ENCODE measurements at regions not wholly inside any gene's neighbourhood (a gene's known extent, or its start where the extent isn't known, plus 50 kb on each side); places are given as distances from the start of the nearest gene placed in this dataset.

DNA sequence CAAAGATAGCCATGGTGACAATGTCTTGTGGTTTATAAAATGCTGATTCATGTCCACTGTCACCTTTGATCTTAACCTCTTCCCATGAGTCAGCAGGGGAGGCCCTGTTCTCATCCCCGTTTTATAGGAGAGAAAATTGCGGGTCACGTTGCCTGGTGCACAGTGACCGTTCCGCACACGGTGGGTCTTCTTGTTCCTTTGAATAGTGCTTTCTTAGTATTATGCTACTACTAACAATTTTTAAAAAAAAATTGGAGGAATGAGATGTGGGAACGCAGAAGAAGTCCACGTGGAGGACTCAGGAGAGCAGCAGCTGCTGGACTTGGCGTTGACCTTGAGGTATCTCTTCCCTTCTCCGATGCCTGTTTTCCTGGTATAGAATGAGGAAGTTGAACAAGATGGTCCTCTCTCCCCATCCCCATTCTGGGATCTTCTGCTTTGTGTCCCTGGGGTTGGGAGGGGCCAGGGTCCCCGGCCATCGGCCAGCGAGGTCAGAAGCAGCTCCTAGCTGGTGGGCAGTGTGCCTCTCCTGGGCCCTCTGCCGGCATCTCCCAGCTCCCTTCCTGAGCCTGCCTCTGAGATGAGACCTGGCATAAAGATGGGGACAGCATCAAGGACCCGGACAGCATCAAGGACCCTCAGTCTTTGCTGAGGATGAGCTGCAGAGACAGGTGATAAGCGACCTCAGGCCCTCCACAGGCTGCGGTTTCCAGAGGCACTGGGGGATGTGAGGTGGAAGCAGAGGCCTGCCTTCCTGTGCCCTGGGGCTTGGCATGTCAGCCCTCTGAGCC is 143.9 kb downstream of the C9orf50 start:
- no peaks in the 10 kb centered on the region for H3F3A ChIP-seq (ENCODE audit: low read length, unreplicated experiment)
- H3K9me2 ChIP-seq (replicated peaks; ENCODE audit: low read length): no peaks in the 10 kb centered on the region
- peak; percentile 43 for DNase-seq
- no peak overlapping the region for H3K4me3 ChIP-seq (ENCODE audit: low read length)
- TF ChIP-seq EZH2phosphoT487 (IDR thresholded peaks at IDR 0.05; ENCODE audit: borderline replicate concordance, low read length): no peak
- TF ChIP-seq EZH2 (IDR thresholded peaks at IDR 0.05; ENCODE audit: low read length, unreplicated experiment): no peak
- TF ChIP-seq, protein P1, sequence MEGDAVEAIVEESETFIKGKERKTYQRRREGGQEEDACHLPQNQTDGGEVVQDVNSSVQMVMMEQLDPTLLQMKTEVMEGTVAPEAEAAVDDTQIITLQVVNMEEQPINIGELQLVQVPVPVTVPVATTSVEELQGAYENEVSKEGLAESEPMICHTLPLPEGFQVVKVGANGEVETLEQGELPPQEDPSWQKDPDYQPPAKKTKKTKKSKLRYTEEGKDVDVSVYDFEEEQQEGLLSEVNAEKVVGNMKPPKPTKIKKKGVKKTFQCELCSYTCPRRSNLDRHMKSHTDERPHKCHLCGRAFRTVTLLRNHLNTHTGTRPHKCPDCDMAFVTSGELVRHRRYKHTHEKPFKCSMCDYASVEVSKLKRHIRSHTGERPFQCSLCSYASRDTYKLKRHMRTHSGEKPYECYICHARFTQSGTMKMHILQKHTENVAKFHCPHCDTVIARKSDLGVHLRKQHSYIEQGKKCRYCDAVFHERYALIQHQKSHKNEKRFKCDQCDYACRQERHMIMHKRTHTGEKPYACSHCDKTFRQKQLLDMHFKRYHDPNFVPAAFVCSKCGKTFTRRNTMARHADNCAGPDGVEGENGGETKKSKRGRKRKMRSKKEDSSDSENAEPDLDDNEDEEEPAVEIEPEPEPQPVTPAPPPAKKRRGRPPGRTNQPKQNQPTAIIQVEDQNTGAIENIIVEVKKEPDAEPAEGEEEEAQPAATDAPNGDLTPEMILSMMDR (conservative IDR thresholded peaks at IDR 0.05; ENCODE audit: low read depth, low read length): no peak
- no peak overlapping the region for H3K27ac ChIP-seq (ENCODE audit: low read length)
- no peak overlapping the region for H3K4me2 ChIP-seq (ENCODE audit: low read length)
- no peaks in the 10 kb centered on the region for H3K9me3 ChIP-seq (ENCODE audit: low read length)
- peaks cover 14% of the 10 kb centered on the region for H3K4me1 ChIP-seq (ENCODE audit: insufficient read depth, low read length)
- BruUV-seq (replicated peaks): no TSS peak
- H4K20me1 ChIP-seq (ENCODE audit: low read length): no peaks in the 10 kb centered on the region
- peak; percentile 55 for ATAC-seq
- H3K79me2 ChIP-seq (ENCODE audit: low read length): no peaks in the 10 kb centered on the region
- H3K27me3 ChIP-seq (ENCODE audit: low read length): no peaks in the 10 kb centered on the region
- ChIA-PET POLR2A (ENCODE audit: unreplicated experiment) (no interaction called here), CTCF (no interaction called here)
- no peaks in the 10 kb centered on the region for H3K36me3 ChIP-seq (ENCODE audit: low read depth, low read length)
- no peak overlapping the region for H2AFZ ChIP-seq (ENCODE audit: low read length)
- intact Hi-C loops (cut with micrococcal nuclease): no loop called here
- no peak overlapping the region for H3K9ac ChIP-seq (ENCODE audit: low read length)

DNA sequence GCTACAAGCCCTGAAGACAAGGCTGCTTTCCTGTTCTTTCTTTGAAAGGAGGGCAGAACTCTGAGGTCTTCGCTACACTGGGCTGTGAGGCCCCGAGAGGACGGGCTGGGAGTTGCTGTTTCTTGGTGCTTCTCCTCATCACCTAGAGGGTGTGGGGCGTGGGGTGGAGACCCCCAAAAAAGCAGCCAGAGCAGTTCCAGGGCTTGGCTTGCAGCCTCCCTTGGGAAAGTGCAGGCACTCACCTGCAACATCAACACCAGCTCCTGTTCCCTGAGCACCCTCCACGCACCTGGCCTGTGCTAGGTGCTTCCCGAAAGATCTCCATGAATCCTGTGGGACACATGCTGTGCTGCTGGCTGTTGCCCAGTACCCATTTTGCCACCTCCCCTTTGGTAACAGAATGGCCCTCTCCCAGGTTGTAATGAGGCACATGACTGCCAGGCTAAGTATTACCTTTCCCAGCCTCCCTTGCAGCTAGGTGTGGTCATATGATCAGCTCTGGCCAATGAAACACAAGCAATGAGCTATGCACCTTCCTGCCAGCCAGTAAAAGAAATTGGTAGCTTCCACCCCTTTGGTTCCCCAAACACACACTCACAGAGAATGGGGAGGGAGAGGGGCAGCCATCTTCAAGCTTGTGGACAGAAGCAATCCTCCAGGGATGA is 146.0 kb downstream of the C9orf50 start:
- POLR2A ChIA-PET (ENCODE audit: unreplicated experiment): no interaction called here
- H3K79me2 ChIP-seq (ENCODE audit: low read length): no peaks in the 10 kb centered on the region
- intact Hi-C loops (cut with micrococcal nuclease): no loop called here
- H3K9ac ChIP-seq (ENCODE audit: low read length): no peak overlapping the region
- DNase-seq: no peak
- no TSS peak for BruUV-seq (replicated peaks)
- CTCF ChIA-PET: no interaction called here
- no peak overlapping the region for H3K4me2 ChIP-seq (ENCODE audit: low read length)
- H2AFZ ChIP-seq (ENCODE audit: low read length): no peak overlapping the region
- no peaks in the 10 kb centered on the region for H3K36me3 ChIP-seq (ENCODE audit: low read depth, low read length)
- no peak overlapping the region for H3K27ac ChIP-seq (ENCODE audit: low read length)
- H4K20me1 ChIP-seq (ENCODE audit: low read length): no peaks in the 10 kb centered on the region
- TF ChIP-seq, protein P1 (conservative IDR thresholded peaks at IDR 0.05; ENCODE audit: low read depth, low read length): no peak
- TF ChIP-seq EZH2phosphoT487 (IDR thresholded peaks at IDR 0.05; ENCODE audit: borderline replicate concordance, low read length) (no peak), EZH2 (IDR thresholded peaks at IDR 0.05; ENCODE audit: low read length, unreplicated experiment) (no peak)
- peaks cover 10% of the 10 kb centered on the region for H3K4me1 ChIP-seq (ENCODE audit: insufficient read depth, low read length)
- no peaks in the 10 kb centered on the region for H3K9me3 ChIP-seq (ENCODE audit: low read length)
- H3K4me3 ChIP-seq (ENCODE audit: low read length): no peak overlapping the region
- H3F3A ChIP-seq (ENCODE audit: low read length, unreplicated experiment): no peaks in the 10 kb centered on the region
- no peak for ATAC-seq
- no peaks in the 10 kb centered on the region for H3K27me3 ChIP-seq (ENCODE audit: low read length)
- H3K9me2 ChIP-seq (replicated peaks; ENCODE audit: low read length): no peaks in the 10 kb centered on the region

Measured in PC-3 (cell line).